NOMO-1 (cell line): ENCODE measurements at regions not wholly inside any gene's neighbourhood (a gene's known extent, or its start where the extent isn't known, plus 50 kb on each side); places are given as distances from the start of the nearest gene placed in this dataset.
"Not testable (repeated sequence)": the region's sequence is repeated elsewhere in the genome, so short reads cannot be mapped to it uniquely, and the experiment has no call there.

ENCODE experiments used
- DNase-seq, 2 experiments: peaks; one replicate each; lab custom pipeline; 2025; ENCODE audit not compliant: unreplicated experiment in 2 of 2; lab: John Stamatoyannopoulos, UW

- DNase-seq = peak in 1 of 2 experiments; percentile 43
Observed at GRCh38 chr12:33588725-33589405, 149.2 kb upstream of the SYT10 start.

- DNase-seq = no peak
Observed at GRCh38 chr12:33589576-33590114, 150.0 kb upstream of the SYT10 start.

GRCh38 chr12:33593753-33594152 lies 154.1 kb upstream of the SYT10 start:
- DNase-seq = no peak

- DNase-seq = no peak
Observed at GRCh38 chr12:33596061-33596460, 156.4 kb upstream of the SYT10 start.

- DNase-seq = no peak
Observed at GRCh38 chr12:33596814-33597213, 157.2 kb upstream of the SYT10 start.

GRCh38 chr12:33602515-33602914 lies 162.9 kb upstream of the SYT10 start:
- DNase-seq = no peak

- peak in 1 of 2 experiments; percentile 56 for DNase-seq
Observed at GRCh38 chr12:33605757-33606156, 166.1 kb upstream of the SYT10 start.

- no peak for DNase-seq
Observed at GRCh38 chr12:33609910-33610309, 170.3 kb upstream of the SYT10 start.

- no peak for DNase-seq
Observed at GRCh38 chr12:33614630-33615029, 175.0 kb upstream of the SYT10 start.

GRCh38 chr12:33617218-33617617 lies 177.6 kb upstream of the SYT10 start:
- DNase-seq = no peak

- DNase-seq = no peak
Observed at GRCh38 chr12:33628087-33628486, 188.5 kb upstream of the SYT10 start.

- peak; percentile 34 to 76 for DNase-seq
Observed at GRCh38 chr12:33634544-33634943, 194.9 kb upstream of the SYT10 start.

GRCh38 chr12:33636930-33637329 lies 197.3 kb upstream of the SYT10 start:
- DNase-seq = not testable (repeated sequence)

GRCh38 chr12:33639975-33640374 lies 200.4 kb upstream of the SYT10 start:
- DNase-seq = no peak

- no peak for DNase-seq
Observed at GRCh38 chr12:33649992-33650391, 210.4 kb upstream of the SYT10 start.

GRCh38 chr12:33650832-33651231 lies 211.2 kb upstream of the SYT10 start:
- no peak for DNase-seq

GRCh38 chr12:33653362-33653761 lies 213.7 kb upstream of the SYT10 start:
- no peak for DNase-seq

- no peak for DNase-seq
Observed at GRCh38 chr12:33654313-33654712, 214.7 kb upstream of the SYT10 start.

GRCh38 chr12:33663000-33663654 lies 223.5 kb upstream of the SYT10 start:
- no peak for DNase-seq

- DNase-seq = no peak
Observed at GRCh38 chr12:33669349-33669748, 229.7 kb upstream of the SYT10 start.

GRCh38 chr12:33670284-33670683 lies 230.7 kb upstream of the SYT10 start:
- no peak for DNase-seq

GRCh38 chr12:33671676-33672075 lies 232.1 kb upstream of the SYT10 start:
- no peak for DNase-seq
